LNCaP clone FGC (cell line): ENCODE measurements at regions not wholly inside any gene's neighbourhood (a gene's known extent, or its start where the extent isn't known, plus 50 kb on each side); places are given as distances from the start of the nearest gene placed in this dataset.

Source experiments
- DNase-seq: peaks from one replicate; pipeline ENCODE4 v3.0.0-alpha.2; 2011; ENCODE audit warnings: low read depth
- H3K4me3 ChIP-seq: 2 replicates; pipeline ENCODE4 v1.5.1; 2011; ENCODE audit warnings: mild to moderate bottlenecking, low read depth, low read length, control low read depth
- CTCF ChIP-seq: IDR thresholded peaks from 2 replicates; pipeline ENCODE4 v1.5.1; 2012; ENCODE audit warnings: mild to moderate bottlenecking; ENCODE audit not compliant: control insufficient read depth, insufficient read depth; ENCODE audit errors: extremely low read depth

- DNase-seq, result no peak
- H3K4me3 ChIP-seq, result no peak overlapping the region
- no peak for TF ChIP-seq CTCF
Measured at GRCh38 chr5:60102961-60103693, 209.6 kb upstream of the PDE4D start.

GRCh38 chr5:60101573-60101972, 208.0 kb upstream of the PDE4D start:
- no peak overlapping the region for H3K4me3 ChIP-seq
- no peak for TF ChIP-seq CTCF
- no peak for DNase-seq

- no peak overlapping the region for H3K4me3 ChIP-seq
- no peak for DNase-seq
- TF ChIP-seq CTCF, result no peak
Measured at GRCh38 chr5:60092671-60093422, 199.3 kb upstream of the PDE4D start.

GRCh38 chr5:60086583-60086982, 193.1 kb upstream of the PDE4D start:
- H3K4me3 ChIP-seq, result no peak overlapping the region
- TF ChIP-seq CTCF, result no peak
- DNase-seq, result no peak

- TF ChIP-seq CTCF, result no peak
- H3K4me3 ChIP-seq, result no peak overlapping the region
- no peak for DNase-seq
Measured at GRCh38 chr5:60084226-60084625, 190.7 kb upstream of the PDE4D start.

- TF ChIP-seq CTCF, result no peak
- DNase-seq, result no peak
- H3K4me3 ChIP-seq, result no peak overlapping the region
Measured at GRCh38 chr5:60077292-60077691, 183.8 kb upstream of the PDE4D start.
